ENCODE measurements at regions not wholly inside any gene's neighbourhood (a gene's known extent, or its start where the extent isn't known, plus 50 kb on each side); places are given as distances from the start of the nearest gene placed in this dataset.
"Not testable (repeated sequence)": the region's sequence is repeated elsewhere in the genome, so short reads cannot be mapped to it uniquely, and the experiment has no call there.

GRCh38 chr7:150089139-150089538 lies 215.4 kb downstream of the ATP6V0E2 start:
- not testable (repeated sequence) for H3K4ac ChIP-seq (ENCODE audit: low read depth, low read length); H3K27ac Mint-ChIP-seq

GRCh38 chr7:150090776-150091175 lies 217.0 kb downstream of the ATP6V0E2 start:
- H3K14ac ChIP-seq (ENCODE audit: insufficient read depth, low read length): not testable (repeated sequence)

More at GRCh38 chr7:150089139-150089538, 215.4 kb downstream of the ATP6V0E2 start:
- H3K23ac ChIP-seq (ENCODE audit: insufficient read length, low read depth, low read length); H4K8ac ChIP-seq (replicated peaks; ENCODE audit: insufficient read length, low read depth, low read length); H2AFZ ChIP-seq (ENCODE audit: low read length); H3K9ac ChIP-seq (ENCODE audit: extremely low read depth, insufficient read length, low read length); H4K91ac ChIP-seq (ENCODE audit: insufficient read length, low read depth, low read length); H3K79me1 ChIP-seq (ENCODE audit: insufficient read depth, low read depth, low read length, poor library complexity, severe bottlenecking); H3K27ac ChIP-seq (ENCODE audit: insufficient read length, low read depth, low read length); H2BK20ac ChIP-seq (ENCODE audit: low read depth, low read length, poor library complexity, severe bottlenecking); H3K4me3 Mint-ChIP-seq; H3T11ph ChIP-seq (ENCODE audit: low read length); H2BK12ac ChIP-seq (ENCODE audit: insufficient read length, low read depth, low read length); H3K23me2 ChIP-seq (ENCODE audit: insufficient read length, low read depth, low read length, poor library complexity, severe bottlenecking); H4K20me1 ChIP-seq (ENCODE audit: control insufficient read depth, insufficient read depth, insufficient read length); H3K4me2 ChIP-seq (ENCODE audit: insufficient read depth, insufficient read length, low read length); H4K5ac ChIP-seq (ENCODE audit: insufficient read length, low read depth, low read length); H2BK15ac ChIP-seq (ENCODE audit: low read depth, low read length); H3K14ac ChIP-seq (ENCODE audit: insufficient read depth, low read length); H3K9me3 Mint-ChIP-seq; H3K27me3 ChIP-seq (ENCODE audit: insufficient read depth, low read length); H3K36me3 Mint-ChIP-seq (ENCODE audit: insufficient read depth in 1 of 3, low read depth in 3 of 3); H3K79me2 ChIP-seq (ENCODE audit: insufficient read depth, low read length); H2BK120ac ChIP-seq (ENCODE audit: low read depth, low read length, poor library complexity, severe bottlenecking); DNase-seq; H2AK5ac ChIP-seq (ENCODE audit: insufficient read length, low read length); H3K4me1 ChIP-seq (ENCODE audit: insufficient read depth, low read length); H3K18ac ChIP-seq (ENCODE audit: insufficient read length, low read depth, low read length); H3K56ac ChIP-seq (ENCODE audit: insufficient read length, low read depth, low read length); H3K9me3 ChIP-seq (ENCODE audit: control insufficient read depth, low read depth, low read length); H2BK5ac ChIP-seq (ENCODE audit: insufficient read length, low read length): not testable (repeated sequence)
- WGBS (ENCODE audit: extremely low coverage, insufficient read length, low lambda C conversion rate): no CpG with 5 or more reads among the region's 1 CpG
- H3K27me3 Mint-ChIP-seq (ENCODE audit: low read depth): peaks cover 14% of the 10 kb centered on the region
- H3K4me1 Mint-ChIP-seq: peaks cover 11 to 13% of the 10 kb centered on the region in 2 experiments; a peak in 3 of 4 replicates

More at GRCh38 chr7:150090776-150091175, 217.0 kb downstream of the ATP6V0E2 start:
- H2BK5ac ChIP-seq (ENCODE audit: insufficient read length, low read length); H2BK120ac ChIP-seq (ENCODE audit: low read depth, low read length, poor library complexity, severe bottlenecking); H3K4me2 ChIP-seq (ENCODE audit: insufficient read depth, insufficient read length, low read length); H3K9ac ChIP-seq (ENCODE audit: extremely low read depth, insufficient read length, low read length); H3K23me2 ChIP-seq (ENCODE audit: insufficient read length, low read depth, low read length, poor library complexity, severe bottlenecking); H2BK15ac ChIP-seq (ENCODE audit: low read depth, low read length); H2BK20ac ChIP-seq (ENCODE audit: low read depth, low read length, poor library complexity, severe bottlenecking); DNase-seq; H3K27me3 Mint-ChIP-seq (ENCODE audit: low read depth); H2AK5ac ChIP-seq (ENCODE audit: insufficient read length, low read length); H3K36me3 Mint-ChIP-seq (ENCODE audit: insufficient read depth in 1 of 3, low read depth in 3 of 3); H3T11ph ChIP-seq (ENCODE audit: low read length); H3K79me1 ChIP-seq (ENCODE audit: insufficient read depth, low read depth, low read length, poor library complexity, severe bottlenecking); H4K5ac ChIP-seq (ENCODE audit: insufficient read length, low read depth, low read length); H3K23ac ChIP-seq (ENCODE audit: insufficient read length, low read depth, low read length); H3K79me2 ChIP-seq (ENCODE audit: insufficient read depth, low read length); H3K56ac ChIP-seq (ENCODE audit: insufficient read length, low read depth, low read length); H3K27ac Mint-ChIP-seq; H3K9me3 Mint-ChIP-seq; H2BK12ac ChIP-seq (ENCODE audit: insufficient read length, low read depth, low read length); H4K20me1 ChIP-seq (ENCODE audit: control insufficient read depth, insufficient read depth, insufficient read length); H4K8ac ChIP-seq (replicated peaks; ENCODE audit: insufficient read length, low read depth, low read length); H4K91ac ChIP-seq (ENCODE audit: insufficient read length, low read depth, low read length); H3K18ac ChIP-seq (ENCODE audit: insufficient read length, low read depth, low read length); H3K4me1 ChIP-seq (ENCODE audit: insufficient read depth, low read length); H3K27me3 ChIP-seq (ENCODE audit: insufficient read depth, low read length); H3K9me3 ChIP-seq (ENCODE audit: control insufficient read depth, low read depth, low read length); H3K27ac ChIP-seq (ENCODE audit: insufficient read length, low read depth, low read length); H3K4ac ChIP-seq (ENCODE audit: low read depth, low read length); H3K4me3 Mint-ChIP-seq; H2AFZ ChIP-seq (ENCODE audit: low read length): not testable (repeated sequence)
- H3K4me1 Mint-ChIP-seq: peaks cover 8 to 11% of the 10 kb centered on the region in 2 experiments; a peak in 3 of 4 replicates
- no CpG with 5 or more reads among the region's 3 CpGs for WGBS (ENCODE audit: extremely low coverage, insufficient read length, low lambda C conversion rate)
